Keratinocyte (primary cell): ENCODE measurements at regions not wholly inside any gene's neighbourhood (a gene's known extent, or its start where the extent isn't known, plus 50 kb on each side); places are given as distances from the start of the nearest gene placed in this dataset.

Source experiments
- DNase-seq: peaks from one replicate; pipeline ENCODE4 v3.0.0-alpha.2; 2011; ENCODE audit warnings: low read depth, missing footprints, low spot score
- FAIRE-seq: peaks from 2 replicates; lab custom pipeline; 2011; peaks lifted over from hg19 to GRCh38; lab: Jason Lieb, UNC
- H2AFZ ChIP-seq: 2 replicates; pipeline ENCODE4 v1.6.0; 2012; ENCODE audit warnings: low read length, control low read depth, inconsistent platforms; ENCODE audit not compliant: control insufficient read depth
- H3K27ac ChIP-seq: 2 replicates; pipeline ENCODE4 v1.5.1; 2011; ENCODE audit warnings: low read length; ENCODE audit not compliant: control insufficient read depth, insufficient read depth
- H3K27me3 ChIP-seq: 3 replicates; pipeline ENCODE4 v1.6.0; 2011; ENCODE audit warnings: low read length; ENCODE audit not compliant: control insufficient read depth, insufficient read depth; ENCODE audit errors: extremely low read depth
- H3K36me3 ChIP-seq, 2 experiments: 2 replicates in 1 of 2; 3 replicates in 1 of 2; pipeline ENCODE4 v1.5.1; 2011; ENCODE audit warnings: low read length in 2 of 2, mild to moderate bottlenecking in 1 of 2; ENCODE audit not compliant: control insufficient read depth in 2 of 2, insufficient read depth in 2 of 2; ENCODE audit errors: extremely low read depth in 1 of 2
- H3K4me1 ChIP-seq: 3 replicates; pipeline ENCODE4 v1.5.1; 2011; ENCODE audit warnings: low read length; ENCODE audit not compliant: control insufficient read depth, insufficient read depth; ENCODE audit errors: extremely low read depth
- H3K4me2 ChIP-seq: 3 replicates; pipeline ENCODE4 v1.6.0; 2011; ENCODE audit warnings: low read depth, low read length; ENCODE audit not compliant: control insufficient read depth, insufficient read depth; ENCODE audit errors: extremely low read depth
- H3K4me3 ChIP-seq, 3 experiments: fragments of 200-600 bp in 1 of 3; sonication (generic) in 1 of 3; 2 replicates in 2 of 3; 3 replicates in 1 of 3; pipeline ENCODE4 v1.5.1; 2011 to 2016; ENCODE audit warnings: low read length in 3 of 3, mild to moderate bottlenecking in 3 of 3, control low read depth in 2 of 3, inconsistent platforms in 1 of 3, low read depth in 1 of 3, mixed read lengths in 1 of 3, mixed run types in 1 of 3, moderate library complexity in 1 of 3; ENCODE audit not compliant: control insufficient read depth in 2 of 3, insufficient read depth in 2 of 3; ENCODE audit errors: extremely low read depth in 1 of 3
- H3K79me2 ChIP-seq: 2 replicates; pipeline ENCODE4 v1.6.0; 2012; ENCODE audit warnings: low read length; ENCODE audit not compliant: control insufficient read depth, insufficient read depth
- H3K9ac ChIP-seq: 3 replicates; pipeline ENCODE4 v1.6.0; 2011; ENCODE audit warnings: low read length; ENCODE audit not compliant: control insufficient read depth, insufficient read depth; ENCODE audit errors: extremely low read depth
- H3K9me1 ChIP-seq: 3 replicates; pipeline ENCODE4 v1.6.0; 2011; ENCODE audit warnings: low read length; ENCODE audit not compliant: control insufficient read depth, insufficient read depth; ENCODE audit errors: extremely low read depth
- H3K9me3 ChIP-seq: 2 replicates; pipeline ENCODE4 v1.5.1; 2012; ENCODE audit warnings: low read depth, low read length; ENCODE audit not compliant: control insufficient read depth
- H4K20me1 ChIP-seq: 3 replicates; pipeline ENCODE4 v1.6.0; 2011; ENCODE audit warnings: low read length; ENCODE audit not compliant: control insufficient read depth, insufficient read depth; ENCODE audit errors: extremely low read depth
- EZH2 ChIP-seq: IDR thresholded peaks from one replicate; pipeline ENCODE4 v1.6.1; 2012; ENCODE audit warnings: inconsistent platforms, mild to moderate bottlenecking, low read length, moderate library complexity
- dilution Hi-C: fragments of 300-500 bp; cut with MboI; formaldehyde crosslinking; loops from one replicate; pipeline ENCODE4 v1.7.0; 2020; ENCODE audit warnings: low sequenced_read_pairs; ENCODE audit not compliant: extremely low pct_ligation_motif_present
- TF ChIP-seq, protein P1 (sequence below), 3 experiments: IDR thresholded peaks in 1 of 3; conservative IDR thresholded peaks in 1 of 3; optimal IDR thresholded peaks in 1 of 3; 2 replicates in 2 of 3; 3 replicates in 1 of 3; pipeline versions ENCODE3 to v1.5.1; 2011; ENCODE audit warnings: low read length in 3 of 3, mild to moderate bottlenecking in 3 of 3, moderate library complexity in 2 of 3, control low read depth in 1 of 3, inconsistent platforms in 1 of 3; ENCODE audit not compliant: insufficient read depth in 2 of 3; ENCODE audit errors: extremely low read depth in 1 of 3

GRCh38 chr17:33944826-33945225 lies 310.3 kb upstream of the CCL2 start:
- Histone ChIP-seq H3K79me2 (no peaks in the 10 kb centered on the region), H4K20me1 (no peaks in the 10 kb centered on the region), H3K4me3 (no peak overlapping the region), H3K36me3 (no peaks in the 10 kb centered on the region), H3K4me1 (no peaks in the 10 kb centered on the region), H3K9me1 (no peaks in the 10 kb centered on the region), H3K27ac (no peak overlapping the region), H3K27me3 (peaks cover 4% of the 10 kb centered on the region), H3K9me3 (no peaks in the 10 kb centered on the region), H3K4me2 (no peak overlapping the region), H3K9ac (no peak overlapping the region), H2AFZ (no peak overlapping the region)
- DNase-seq (no peak), FAIRE-seq (no peak)
- TF ChIP-seq, protein P1, sequence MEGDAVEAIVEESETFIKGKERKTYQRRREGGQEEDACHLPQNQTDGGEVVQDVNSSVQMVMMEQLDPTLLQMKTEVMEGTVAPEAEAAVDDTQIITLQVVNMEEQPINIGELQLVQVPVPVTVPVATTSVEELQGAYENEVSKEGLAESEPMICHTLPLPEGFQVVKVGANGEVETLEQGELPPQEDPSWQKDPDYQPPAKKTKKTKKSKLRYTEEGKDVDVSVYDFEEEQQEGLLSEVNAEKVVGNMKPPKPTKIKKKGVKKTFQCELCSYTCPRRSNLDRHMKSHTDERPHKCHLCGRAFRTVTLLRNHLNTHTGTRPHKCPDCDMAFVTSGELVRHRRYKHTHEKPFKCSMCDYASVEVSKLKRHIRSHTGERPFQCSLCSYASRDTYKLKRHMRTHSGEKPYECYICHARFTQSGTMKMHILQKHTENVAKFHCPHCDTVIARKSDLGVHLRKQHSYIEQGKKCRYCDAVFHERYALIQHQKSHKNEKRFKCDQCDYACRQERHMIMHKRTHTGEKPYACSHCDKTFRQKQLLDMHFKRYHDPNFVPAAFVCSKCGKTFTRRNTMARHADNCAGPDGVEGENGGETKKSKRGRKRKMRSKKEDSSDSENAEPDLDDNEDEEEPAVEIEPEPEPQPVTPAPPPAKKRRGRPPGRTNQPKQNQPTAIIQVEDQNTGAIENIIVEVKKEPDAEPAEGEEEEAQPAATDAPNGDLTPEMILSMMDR (optimal IDR thresholded peaks at IDR 0.05 in 1 of 3, IDR thresholded peaks at IDR 0.05 in 1 of 3, conservative IDR thresholded peaks at IDR 0.05 in 1 of 3; ENCODE audit: extremely low read depth in 1 of 3, insufficient read depth in 2 of 3, low read length in 3 of 3): no peak
- TF ChIP-seq EZH2: no peak
- dilution Hi-C loops: no loop called here

DNA sequence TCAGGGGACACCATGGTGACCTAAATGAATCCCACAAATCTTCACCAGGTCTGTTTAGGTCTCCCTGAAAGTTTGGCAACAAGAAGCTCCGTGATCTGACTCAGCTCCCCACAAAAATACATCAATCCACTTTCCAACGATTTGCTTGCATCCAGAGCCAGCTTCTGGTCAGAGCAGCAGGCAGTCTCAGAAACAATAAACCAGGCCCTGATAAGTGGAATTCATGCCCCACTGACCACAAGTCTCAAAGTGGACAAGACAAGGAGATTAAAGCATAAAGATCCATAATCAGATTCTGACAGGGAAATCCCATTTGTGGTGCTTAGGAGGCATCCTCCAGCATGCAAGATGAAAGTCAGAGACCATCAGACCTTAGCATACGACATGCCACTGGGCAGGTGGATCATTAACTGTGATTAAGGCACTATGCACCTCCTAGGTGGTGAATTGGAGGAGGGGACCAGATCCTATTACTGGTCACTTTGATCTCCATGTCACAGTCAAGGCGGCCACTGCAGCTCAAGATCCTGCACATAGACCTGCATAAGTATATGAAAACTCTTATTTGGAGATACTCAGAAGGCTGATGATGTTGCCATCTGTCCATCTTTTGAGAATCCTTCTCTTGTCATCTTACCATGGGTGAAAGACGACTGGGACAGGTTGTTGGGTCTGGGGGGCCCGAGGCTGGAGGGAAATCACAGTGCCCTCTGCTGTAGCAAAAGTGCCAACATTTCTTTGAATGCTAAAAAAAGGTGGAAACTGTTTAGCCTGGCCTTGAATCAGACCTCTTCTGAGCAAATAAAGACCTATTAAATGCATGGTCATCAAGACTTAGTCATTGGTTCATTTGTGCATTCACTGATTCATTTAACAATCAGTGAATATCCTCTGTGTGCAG lies 309.2 kb upstream of the CCL2 start:
- no peak overlapping the region for H3K4me3 ChIP-seq
- H3K9me3 ChIP-seq: no peaks in the 10 kb centered on the region
- H3K27me3 ChIP-seq: peaks cover 4% of the 10 kb centered on the region
- FAIRE-seq (no peak), DNase-seq (no peak)
- no peak overlapping the region for H3K9ac ChIP-seq
- H3K4me2 ChIP-seq: no peak overlapping the region
- no peak overlapping the region for H2AFZ ChIP-seq
- H3K9me1 ChIP-seq: no peaks in the 10 kb centered on the region
- no peaks in the 10 kb centered on the region for H3K79me2 ChIP-seq
- H3K36me3 ChIP-seq: no peaks in the 10 kb centered on the region
- no peaks in the 10 kb centered on the region for H4K20me1 ChIP-seq
- no peak overlapping the region for H3K27ac ChIP-seq
- no peaks in the 10 kb centered on the region for H3K4me1 ChIP-seq
- TF ChIP-seq, protein P1 (optimal IDR thresholded peaks at IDR 0.05 in 1 of 3, IDR thresholded peaks at IDR 0.05 in 1 of 3, conservative IDR thresholded peaks at IDR 0.05 in 1 of 3; ENCODE audit: extremely low read depth in 1 of 3, insufficient read depth in 2 of 3, low read length in 3 of 3): no peak
- TF ChIP-seq EZH2: no peak
- dilution Hi-C loops: no loop called here
